Retinal pigment epithelial cell (primary cell): ENCODE measurements at regions not wholly inside any gene's neighbourhood (a gene's known extent, or its start where the extent isn't known, plus 50 kb on each side); places are given as distances from the start of the nearest gene placed in this dataset.

Experiments
- DNase-seq: peaks from one replicate; pipeline ENCODE4 v3.0.0-alpha.2; 2010; ENCODE audit warnings: low read depth
- H3K4me3 ChIP-seq: 2 replicates; pipeline ENCODE4 v1.5.1; 2011; ENCODE audit warnings: mild to moderate bottlenecking, low read length, control low read depth, moderate library complexity
- CTCF ChIP-seq: conservative IDR thresholded peaks from 2 replicates; pipeline ENCODE4 v1.5.1; 2011; ENCODE audit warnings: low read depth, low read length, control low read depth, inconsistent platforms

DNA sequence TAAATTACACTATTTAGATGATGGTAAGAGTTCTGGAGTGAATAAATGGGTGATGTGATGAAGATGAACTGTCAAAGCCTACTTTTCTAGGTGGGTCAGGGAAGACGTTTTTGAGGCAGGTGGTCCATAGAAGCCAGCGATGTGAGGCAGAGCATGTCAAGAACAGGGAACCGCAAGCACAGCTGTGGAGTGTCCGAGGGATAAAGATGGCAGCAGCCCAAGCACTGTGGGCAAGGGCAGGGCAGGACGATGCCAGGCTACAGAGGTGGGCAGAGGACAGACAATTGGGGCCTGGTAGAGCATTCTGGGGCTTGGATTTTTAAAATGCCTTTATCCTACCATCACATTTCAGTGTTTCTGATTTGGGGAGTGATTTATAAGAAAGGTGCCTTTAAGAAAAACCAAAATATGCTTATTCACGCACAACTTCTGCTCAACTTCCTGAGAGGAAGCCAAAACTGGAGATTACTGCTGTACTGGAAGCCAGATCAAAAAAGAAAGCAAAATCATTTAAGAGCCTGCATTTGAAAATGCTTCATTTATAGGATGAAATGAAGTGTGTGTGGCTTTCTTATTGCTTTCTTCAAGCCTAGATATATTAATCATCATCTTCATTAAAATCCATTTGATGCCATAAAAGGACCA is 119.0 kb upstream of the WDR17 start:
- no peak for DNase-seq
- no peak for TF ChIP-seq CTCF
- H3K4me3 ChIP-seq: no peak overlapping the region

GRCh38 chr4:175947117-175947722 is 118.4 kb upstream of the WDR17 start:
- TF ChIP-seq CTCF: peak; percentile 64
- no peak for DNase-seq
- no peak overlapping the region for H3K4me3 ChIP-seq

- DNase-seq: no peak
- no peak for TF ChIP-seq CTCF
- H3K4me3 ChIP-seq: no peak overlapping the region
These were observed 113.8 kb upstream of the WDR17 start for GRCh38 chr4:175951794-175952193.

DNA sequence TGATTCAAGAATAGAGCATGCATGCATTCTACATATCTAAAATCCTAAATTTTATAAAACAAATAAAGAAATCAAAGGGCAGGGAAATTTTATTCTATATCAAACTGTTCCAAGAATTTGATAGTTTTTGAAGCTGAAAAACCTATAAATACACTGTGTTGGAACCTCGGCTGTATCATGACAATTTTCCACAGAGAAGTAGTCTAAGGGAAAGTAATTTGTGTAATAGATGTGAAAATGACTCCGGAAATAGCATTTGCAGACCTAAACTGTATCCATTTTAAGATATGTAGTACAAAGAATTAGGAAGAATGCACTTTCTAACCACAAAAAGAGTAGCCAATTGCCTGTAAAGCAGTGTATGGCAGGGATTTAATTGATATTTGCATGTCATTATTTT is 112.5 kb upstream of the WDR17 start:
- DNase-seq: no peak
- no peak for TF ChIP-seq CTCF

DNA sequence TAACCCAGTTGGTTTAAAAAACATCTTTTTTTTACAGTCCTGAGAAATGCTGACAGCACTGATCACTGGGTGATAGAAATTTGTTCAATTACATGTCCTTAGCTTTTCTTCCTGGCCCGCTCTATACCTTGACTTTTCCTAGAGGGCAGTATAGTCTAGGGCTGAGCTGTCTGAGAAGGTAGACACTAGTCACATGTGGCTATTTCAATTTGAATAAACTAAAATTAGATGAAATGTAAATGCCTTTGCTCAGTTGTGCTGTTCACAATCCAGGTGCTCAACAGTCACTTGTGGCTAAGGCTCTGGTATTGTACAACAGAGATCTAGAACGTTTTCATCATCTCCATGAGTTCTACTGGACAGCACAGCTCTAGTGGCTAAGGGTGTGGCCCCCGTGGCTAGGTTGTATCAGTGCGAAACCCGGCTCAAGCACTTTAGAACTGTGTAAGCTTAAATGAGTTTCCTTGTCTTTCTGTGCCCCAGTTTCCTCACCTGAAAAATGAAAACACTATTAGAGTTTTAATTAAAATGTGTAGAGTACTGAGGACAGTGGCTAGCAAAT is 111.6 kb upstream of the WDR17 start:
- TF ChIP-seq CTCF: peak; percentile 23
- DNase-seq: no peak
- no peak overlapping the region for H3K4me3 ChIP-seq

More for the DNA sequence above, 112.5 kb upstream of the WDR17 start:
- H3K4me3 ChIP-seq: no peak overlapping the region

- H3K4me3 ChIP-seq: no peak overlapping the region
- DNase-seq: no peak
- no peak for TF ChIP-seq CTCF
These were observed 111.0 kb upstream of the WDR17 start for GRCh38 chr4:175954685-175955084.

GRCh38 chr4:175961604-175962003 is 104.0 kb upstream of the WDR17 start:
- H3K4me3 ChIP-seq: no peak overlapping the region
- no peak for TF ChIP-seq CTCF
- no peak for DNase-seq
